Neural progenitor cell (in vitro differentiated cells): ENCODE measurements at regions not wholly inside any gene's neighbourhood (a gene's known extent, or its start where the extent isn't known, plus 50 kb on each side); places are given as distances from the start of the nearest gene placed in this dataset.

Experiments used
- DNase-seq: peaks from one replicate; pipeline ENCODE4 v3.0.0-alpha.2; 2016; ENCODE audit warnings: low spot score
- H2AFZ ChIP-seq: fragments of 200-600 bp; sonication (generic); replicated peaks from 2 replicates; pipeline ENCODE4 v1.6.1; 2016; ENCODE audit warnings: antibody characterized with exemption
- H3F3A ChIP-seq: fragments of 200-600 bp; sonication (generic); 2 replicates; pipeline ENCODE4 v1.6.1; 2016; ENCODE audit warnings: antibody characterized with exemption, low read depth
- H3K27ac ChIP-seq: fragments of 200-600 bp; sonication (generic); 2 replicates; pipeline ENCODE4 v1.5.1; 2016; ENCODE audit warnings: mild to moderate bottlenecking
- H3K27me3 ChIP-seq: fragments of 200-600 bp; sonication (generic); 2 replicates; pipeline ENCODE4 v1.6.1; 2016; ENCODE audit warnings: mild to moderate bottlenecking, moderate library complexity
- H3K36me3 ChIP-seq: fragments of 200-600 bp; sonication (generic); 2 replicates; pipeline ENCODE4 v1.5.1; 2016
- H3K4me1 ChIP-seq: fragments of 200-600 bp; sonication (generic); 2 replicates; pipeline ENCODE4 v1.6.1; 2016; ENCODE audit warnings: mixed run types
- H3K4me2 ChIP-seq: fragments of 200-600 bp; sonication (generic); 2 replicates; pipeline ENCODE4 v1.6.1; 2016
- H3K4me3 ChIP-seq: fragments of 200-600 bp; sonication (generic); 2 replicates; pipeline ENCODE4 v1.5.1; 2016
- H3K79me2 ChIP-seq: fragments of 200-600 bp; sonication (generic); 2 replicates; pipeline ENCODE4 v1.6.1; 2016; ENCODE audit warnings: low read depth
- H3K9ac ChIP-seq: fragments of 200-600 bp; sonication (generic); 2 replicates; pipeline ENCODE4 v1.6.1; 2016
- H3K9me3 ChIP-seq: fragments of 200-600 bp; sonication (generic); 2 replicates; pipeline ENCODE4 v1.5.1; 2016; ENCODE audit warnings: low read depth
- H4K20me1 ChIP-seq: fragments of 200-600 bp; sonication (generic); 2 replicates; pipeline ENCODE4 v1.6.1; 2016; ENCODE audit warnings: low read depth
- H3K27ac Mint-ChIP-seq: 3 replicates; pipeline ENCODE4 v1.8.0; 2021; ENCODE audit warnings: mixed read lengths
- H3K27me3 Mint-ChIP-seq: 2 replicates; pipeline ENCODE4 v1.8.0; 2022; ENCODE audit warnings: low read depth, mild to moderate bottlenecking, inconsistent platforms, moderate library complexity, mixed read lengths; ENCODE audit not compliant: insufficient read depth
- H3K36me3 Mint-ChIP-seq: 3 replicates; pipeline ENCODE4 v1.8.0; 2021; ENCODE audit warnings: mixed read lengths
- H3K4me1 Mint-ChIP-seq: 3 replicates; pipeline ENCODE4 v1.8.0; 2021; ENCODE audit warnings: mixed read lengths
- H3K4me3 Mint-ChIP-seq: 3 replicates; pipeline ENCODE4 v1.8.0; 2021; ENCODE audit warnings: mild to moderate bottlenecking, moderate library complexity, mixed read lengths
- H3K9me3 Mint-ChIP-seq: 3 replicates; pipeline ENCODE4 v1.8.0; 2020; ENCODE audit warnings: mixed read lengths
- CTCF ChIP-seq: fragments of 200-600 bp; sonication (generic); IDR thresholded peaks from 2 replicates; pipeline ENCODE4 v1.5.1; 2017; ENCODE audit warnings: antibody characterized with exemption, mild to moderate bottlenecking
- EZH2 ChIP-seq: fragments of 200-600 bp; sonication (generic); IDR thresholded peaks from 2 replicates; pipeline ENCODE4 v1.6.1; 2017; ENCODE audit warnings: antibody characterized with exemption, mild to moderate bottlenecking, moderate library complexity
- EZH2phosphoT487 ChIP-seq: fragments of 200-600 bp; sonication (generic); IDR thresholded peaks from 2 replicates; pipeline ENCODE4 v1.6.1; 2017; ENCODE audit warnings: antibody characterized with exemption

DNA sequence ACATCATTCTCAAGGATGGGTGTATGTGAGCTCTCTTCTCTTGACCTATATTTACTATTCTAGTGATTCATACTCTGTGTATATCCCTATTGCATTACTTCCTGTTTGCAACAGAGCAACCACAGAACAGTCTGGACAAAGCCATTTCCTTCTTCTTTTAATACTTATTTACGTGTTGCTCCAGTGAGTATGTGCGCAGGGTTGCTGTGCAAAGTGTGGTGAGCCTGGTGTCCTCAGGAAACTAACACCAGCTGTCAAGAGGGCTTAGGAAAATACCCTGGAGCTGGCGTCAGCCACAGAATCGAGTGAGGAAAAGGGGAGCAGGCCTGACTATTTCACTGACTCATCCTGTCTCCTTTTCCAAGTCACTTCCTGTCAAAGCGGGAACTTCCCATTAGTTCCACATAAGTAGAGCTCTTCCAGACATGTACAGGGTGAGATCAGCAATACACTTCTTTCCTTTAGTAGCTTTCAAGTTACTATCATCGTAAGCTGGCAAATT is 214.1 kb upstream of the COPS8 start:
- Histone ChIP-seq H3K27me3 (no peaks in the 10 kb centered on the region), H2AFZ (no peak overlapping the region), H4K20me1 (no peaks in the 10 kb centered on the region), H3K4me2 (no peak overlapping the region), H3K79me2 (no peaks in the 10 kb centered on the region), H3K9ac (no peak overlapping the region), H3K9me3 (no peaks in the 10 kb centered on the region), H3F3A (no peaks in the 10 kb centered on the region), H3K4me1 (no peaks in the 10 kb centered on the region), H3K36me3 (no peaks in the 10 kb centered on the region), H3K4me3 (no peak overlapping the region), H3K27ac (no peak overlapping the region)
- Mint-ChIP-seq H3K27me3 (peaks cover 2% of the 10 kb centered on the region), H3K27ac (no peak overlapping the region), H3K4me1 (peaks cover 22% of the 10 kb centered on the region), H3K36me3 (peaks cover 2% of the 10 kb centered on the region), H3K4me3 (no peak overlapping the region), H3K9me3 (peaks cover 4% of the 10 kb centered on the region)
- TF ChIP-seq EZH2, result no peak
- no peak for DNase-seq

GRCh38 chr2:236872015-236872414 is 213.7 kb upstream of the COPS8 start:
- H3K36me3 Mint-ChIP-seq, result peaks cover 2% of the 10 kb centered on the region
- H3K27me3 Mint-ChIP-seq, result peaks cover 2% of the 10 kb centered on the region
- no peaks in the 10 kb centered on the region for H3K79me2 ChIP-seq
- no peaks in the 10 kb centered on the region for H3K27me3 ChIP-seq
- TF ChIP-seq EZH2 (no peak), EZH2phosphoT487 (no peak), CTCF (no peak)
- H3K27ac Mint-ChIP-seq, result no peak overlapping the region
- no peak overlapping the region for H3K4me2 ChIP-seq
- H3K4me3 Mint-ChIP-seq, result no peak overlapping the region
- DNase-seq, result no peak
- H3K4me1 ChIP-seq, result peaks cover 3% of the 10 kb centered on the region
- H3K4me1 Mint-ChIP-seq, result peaks cover 22% of the 10 kb centered on the region
- no peak overlapping the region for H2AFZ ChIP-seq
- H3K9me3 ChIP-seq, result no peaks in the 10 kb centered on the region
- no peaks in the 10 kb centered on the region for H3F3A ChIP-seq
- H3K9ac ChIP-seq, result no peak overlapping the region
- no peak overlapping the region for H3K27ac ChIP-seq
- no peaks in the 10 kb centered on the region for H4K20me1 ChIP-seq
- peaks cover 4% of the 10 kb centered on the region for H3K9me3 Mint-ChIP-seq
- H3K36me3 ChIP-seq, result no peaks in the 10 kb centered on the region
- no peak overlapping the region for H3K4me3 ChIP-seq

DNA sequence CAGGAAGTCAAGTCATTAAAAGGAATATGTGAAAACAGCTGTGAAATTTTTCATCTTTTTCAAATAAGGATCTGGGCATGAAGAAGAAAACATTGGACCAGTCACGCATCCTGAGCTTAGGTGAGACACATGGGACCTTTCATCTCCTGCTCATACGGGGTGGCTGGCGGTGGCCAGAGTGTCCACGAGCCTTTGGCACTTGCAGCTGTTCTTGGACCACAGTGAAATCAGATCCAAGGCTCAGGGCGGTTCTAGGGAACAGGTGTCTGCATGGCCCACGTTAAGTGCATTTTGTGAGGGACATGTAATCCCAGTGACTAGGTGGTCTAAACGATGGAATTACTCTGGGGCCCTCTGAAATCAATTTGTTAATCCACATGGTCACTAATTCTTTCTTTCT is 212.7 kb upstream of the COPS8 start:
- no peak overlapping the region for H3K4me3 ChIP-seq
- DNase-seq, result no peak
- H3K79me2 ChIP-seq, result no peaks in the 10 kb centered on the region
- H3K4me2 ChIP-seq, result no peak overlapping the region
- H3K27ac ChIP-seq, result no peak overlapping the region
- H3F3A ChIP-seq, result no peaks in the 10 kb centered on the region
- H4K20me1 ChIP-seq, result no peaks in the 10 kb centered on the region
- H3K4me3 Mint-ChIP-seq, result no peak overlapping the region
- H2AFZ ChIP-seq, result no peak overlapping the region
- H3K36me3 ChIP-seq, result no peaks in the 10 kb centered on the region
- H3K27me3 Mint-ChIP-seq, result peaks cover 2% of the 10 kb centered on the region
- H3K36me3 Mint-ChIP-seq, result peaks cover 2% of the 10 kb centered on the region
- no peak overlapping the region for H3K9ac ChIP-seq
- no peaks in the 10 kb centered on the region for H3K27me3 ChIP-seq
- H3K4me1 Mint-ChIP-seq, result peaks cover 22% of the 10 kb centered on the region
- H3K9me3 Mint-ChIP-seq, result peaks cover 4% of the 10 kb centered on the region
- H3K9me3 ChIP-seq, result no peaks in the 10 kb centered on the region
- H3K4me1 ChIP-seq, result peaks cover 3% of the 10 kb centered on the region
- no peak overlapping the region for H3K27ac Mint-ChIP-seq
- TF ChIP-seq CTCF (no peak), EZH2 (no peak), EZH2phosphoT487 (no peak)

DNA sequence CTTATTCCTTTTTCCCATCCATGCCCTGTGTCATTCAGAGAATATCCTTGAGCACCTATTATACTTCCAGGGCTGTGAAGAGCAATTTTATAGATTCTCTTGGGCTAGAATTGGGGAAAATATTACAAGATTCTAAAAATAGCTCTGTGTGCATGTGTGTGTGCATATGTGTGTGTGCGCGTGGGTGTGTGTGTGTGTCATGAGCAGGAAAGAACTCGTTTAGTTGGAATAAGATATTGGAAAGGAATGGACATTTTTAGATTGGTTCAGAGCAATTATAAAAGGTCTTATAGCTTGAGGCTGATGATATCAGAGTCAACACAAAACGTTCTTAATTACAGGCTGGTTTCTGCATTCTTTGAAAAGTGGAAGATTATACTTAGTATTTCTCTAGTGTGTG is 212.1 kb upstream of the COPS8 start:
- no peaks in the 10 kb centered on the region for H3K79me2 ChIP-seq
- no peaks in the 10 kb centered on the region for H3K36me3 ChIP-seq
- no peaks in the 10 kb centered on the region for H3K9me3 ChIP-seq
- H3K4me1 ChIP-seq, result peaks cover 3% of the 10 kb centered on the region
- H3K4me3 ChIP-seq, result no peak overlapping the region
- no peak overlapping the region for H3K9ac ChIP-seq
- H3K27ac Mint-ChIP-seq, result no peak overlapping the region
- H3K9me3 Mint-ChIP-seq, result peaks cover 2% of the 10 kb centered on the region
- no peak overlapping the region for H3K27ac ChIP-seq
- no peak overlapping the region for H3K4me2 ChIP-seq
- no peak overlapping the region for H2AFZ ChIP-seq
- TF ChIP-seq EZH2 (no peak), EZH2phosphoT487 (no peak), CTCF (no peak)
- H3K27me3 ChIP-seq, result no peaks in the 10 kb centered on the region
- H3K4me3 Mint-ChIP-seq, result no peak overlapping the region
- H3K36me3 Mint-ChIP-seq, result peaks cover 1% of the 10 kb centered on the region
- no peaks in the 10 kb centered on the region for H3F3A ChIP-seq
- H4K20me1 ChIP-seq, result no peaks in the 10 kb centered on the region
- DNase-seq, result no peak
- peaks cover 21% of the 10 kb centered on the region for H3K4me1 Mint-ChIP-seq
- peaks cover 2% of the 10 kb centered on the region for H3K27me3 Mint-ChIP-seq
